ENCODE measurements at regions not wholly inside any gene's neighbourhood (a gene's known extent, or its start where the extent isn't known, plus 50 kb on each side); places are given as distances from the start of the nearest gene placed in this dataset.

- no peak for TF ChIP-seq CTCF (IDR thresholded peaks at IDR 0.05; ENCODE audit: low read depth, low read length)
- TF ChIP-seq POLR2A (IDR thresholded peaks at IDR 0.05; ENCODE audit: extremely low read depth, insufficient read length) = no peak
- TF ChIP-seq, protein P1, sequence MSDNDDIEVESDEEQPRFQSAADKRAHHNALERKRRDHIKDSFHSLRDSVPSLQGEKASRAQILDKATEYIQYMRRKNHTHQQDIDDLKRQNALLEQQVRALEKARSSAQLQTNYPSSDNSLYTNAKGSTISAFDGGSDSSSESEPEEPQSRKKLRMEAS (IDR thresholded peaks at IDR 0.05; ENCODE audit: low read depth, low read length) = no peak
- no peak for TF ChIP-seq MYC (IDR thresholded peaks at IDR 0.05; ENCODE audit: low read depth, low read length)
These were observed 69.9 kb upstream of the ADAMTS5 start for GRCh38 chr21:27036736-27037301.

Measured in NB4 (cell line).